Stimulated activated CD8-positive, alpha-beta memory T cell treated with anti-CD3 and anti-CD28 coated beads, Interleukin-4, amount 100 ng/mL, for 1 hour (primary cell): ENCODE measurements at regions not wholly inside any gene's neighbourhood (a gene's known extent, or its start where the extent isn't known, plus 50 kb on each side); places are given as distances from the start of the nearest gene placed in this dataset.
"Not testable (repeated sequence)": the region's sequence is repeated elsewhere in the genome, so short reads cannot be mapped to it uniquely, and the experiment has no call there.

ENCODE experiments used
- DNase-seq, 2 donors: peaks; one replicate each; pipeline ENCODE4 v3.0.0-alpha.2; 2020; ENCODE audit warnings: low read depth in 2 of 2, low spot score in 1 of 2

DNA sequence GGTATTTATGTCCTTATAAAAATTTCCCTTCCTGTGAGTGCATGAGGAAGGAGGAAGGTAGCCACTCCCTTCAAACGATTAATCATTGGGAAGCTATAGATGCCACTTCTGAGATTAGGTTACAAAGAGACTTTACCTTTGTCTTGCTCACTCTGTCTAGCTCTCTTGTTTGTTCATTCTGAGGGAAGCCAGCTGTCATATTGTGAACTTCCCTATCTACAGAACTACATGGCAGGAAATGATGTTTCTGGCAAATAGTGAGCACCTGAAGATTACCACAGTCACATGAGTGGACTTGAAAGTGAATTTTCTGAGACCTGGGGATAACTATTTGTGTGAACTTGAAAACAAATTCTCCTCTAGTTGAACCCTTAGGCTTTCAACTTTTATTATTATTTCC lies 776.8 kb downstream of the CCDC85A start:
- no peak for DNase-seq

GRCh38 chr2:56962673-56963072 lies 778.9 kb downstream of the CCDC85A start:
- DNase-seq: no peak

GRCh38 chr2:56969513-56969912 lies 785.7 kb downstream of the CCDC85A start:
- no peak for DNase-seq

DNA sequence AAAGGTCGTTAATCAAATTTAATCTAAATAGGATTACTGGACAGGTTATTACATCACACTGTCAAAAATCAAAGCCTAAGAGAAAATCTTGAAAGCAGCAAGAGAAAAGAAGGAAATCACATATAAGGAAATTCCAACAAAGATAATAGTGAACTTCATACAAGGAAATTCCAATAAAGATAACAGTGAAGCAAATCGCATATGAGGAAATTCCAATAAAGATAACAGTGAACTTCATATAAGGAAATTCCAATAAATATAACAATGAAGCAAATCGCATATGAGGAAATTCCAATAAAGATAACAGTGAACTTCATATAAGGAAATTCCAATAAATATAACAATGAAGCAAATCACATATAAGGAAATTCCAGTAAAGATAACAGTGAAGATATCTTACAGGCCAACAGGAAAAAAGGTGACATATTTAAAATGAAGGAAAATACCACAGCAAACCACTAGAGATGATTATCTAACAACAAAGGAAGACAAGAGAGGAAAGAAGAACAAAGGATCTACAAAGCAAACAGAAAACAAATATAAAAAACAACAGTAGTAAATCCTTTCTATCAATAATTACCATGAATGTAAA lies 787.7 kb downstream of the CCDC85A start:
- no peak for DNase-seq

DNA sequence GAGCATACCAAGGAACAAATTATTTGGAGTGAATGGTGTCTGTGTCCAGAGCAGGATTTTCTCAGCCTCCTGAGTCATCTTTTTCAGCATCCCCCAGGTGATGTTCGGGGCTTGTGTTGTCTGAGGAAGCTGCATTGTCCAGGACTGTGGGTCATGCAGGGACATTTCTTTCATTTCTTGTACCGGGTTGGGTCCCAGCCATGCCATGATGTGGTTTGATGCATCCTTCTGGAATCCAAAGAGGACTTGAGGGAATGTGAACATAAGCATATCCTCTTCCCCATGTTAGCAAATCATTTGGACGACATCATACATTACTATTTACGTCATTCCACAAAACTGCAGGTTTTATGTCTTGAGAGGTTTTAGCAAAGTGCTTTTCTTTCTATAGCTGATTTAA lies 797.8 kb downstream of the CCDC85A start:
- no peak for DNase-seq

- DNase-seq: no peak
Observed at GRCh38 chr2:56985609-56986008, 801.8 kb downstream of the CCDC85A start.

DNA sequence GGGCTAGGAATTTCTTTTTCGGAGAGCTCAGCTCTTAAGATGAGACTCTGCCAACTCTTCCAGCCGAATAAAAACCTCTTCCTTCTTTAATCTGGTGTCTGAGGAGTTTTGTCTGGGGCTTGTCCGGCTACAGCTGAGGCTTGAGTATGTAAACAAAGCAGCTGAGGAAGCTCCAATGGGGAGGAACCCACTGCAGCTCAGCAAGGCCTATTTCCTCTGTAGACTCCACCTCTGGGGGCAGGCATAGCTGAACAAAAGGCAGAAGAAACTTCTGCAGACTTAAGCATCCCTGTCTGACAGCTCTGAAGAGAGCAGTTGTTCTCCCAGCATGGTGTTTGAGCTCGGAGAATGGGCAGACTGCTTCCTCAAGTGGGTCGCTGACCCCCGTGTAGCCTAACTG lies 838.7 kb downstream of the CCDC85A start:
- no peak for DNase-seq

DNA sequence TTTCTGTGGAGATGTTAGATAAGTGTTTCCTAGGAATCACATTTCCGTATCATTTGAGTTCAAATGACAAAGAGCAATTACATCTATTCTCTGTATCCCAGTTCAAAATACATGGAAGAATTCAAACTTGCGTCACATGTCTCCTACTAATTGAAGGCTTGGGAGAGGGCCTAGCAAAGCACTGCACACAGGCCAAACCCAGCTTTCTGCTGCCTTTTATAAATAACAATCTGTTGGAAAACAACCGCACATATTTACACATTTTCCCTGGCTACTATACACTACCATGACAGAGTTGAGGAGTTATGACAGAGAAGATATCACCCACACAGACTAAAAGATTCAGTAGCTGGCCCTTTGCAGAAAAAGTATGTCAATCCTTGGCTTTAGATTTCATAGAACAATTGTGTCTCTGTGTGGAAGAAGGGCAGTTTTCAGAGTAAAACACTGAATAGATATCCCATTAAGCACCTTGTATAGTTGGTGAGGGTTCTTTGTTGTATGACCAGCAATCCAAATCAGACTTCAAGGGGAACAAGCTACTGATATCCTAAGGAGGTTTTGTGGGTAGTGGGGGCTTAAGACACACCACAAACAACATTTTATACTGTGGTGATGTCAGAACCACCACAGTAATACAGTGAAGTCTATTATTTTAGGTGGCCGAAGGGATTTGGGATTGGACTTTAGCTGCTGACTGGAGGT lies 861.3 kb downstream of the CCDC85A start:
- no peak for DNase-seq

DNA sequence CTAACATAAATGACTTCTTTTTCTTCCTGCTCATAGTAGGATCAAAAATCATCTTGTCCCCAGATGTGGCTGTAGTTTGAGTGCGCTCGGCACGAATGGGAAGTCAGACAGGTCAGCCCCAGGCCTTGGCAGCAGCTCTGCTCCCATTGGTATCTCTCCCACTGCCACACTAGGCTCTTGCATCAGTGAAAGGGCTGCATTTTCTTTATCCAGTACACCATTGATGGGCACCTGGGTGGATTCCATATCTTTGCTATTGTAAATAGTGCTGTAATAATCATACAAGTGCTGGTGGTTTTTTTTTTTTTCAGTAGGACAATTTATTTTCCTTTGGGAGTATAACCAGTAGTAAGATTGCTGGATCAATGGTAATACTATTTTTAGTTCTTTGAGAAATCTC lies 865.5 kb downstream of the CCDC85A start:
- DNase-seq: no peak

DNA sequence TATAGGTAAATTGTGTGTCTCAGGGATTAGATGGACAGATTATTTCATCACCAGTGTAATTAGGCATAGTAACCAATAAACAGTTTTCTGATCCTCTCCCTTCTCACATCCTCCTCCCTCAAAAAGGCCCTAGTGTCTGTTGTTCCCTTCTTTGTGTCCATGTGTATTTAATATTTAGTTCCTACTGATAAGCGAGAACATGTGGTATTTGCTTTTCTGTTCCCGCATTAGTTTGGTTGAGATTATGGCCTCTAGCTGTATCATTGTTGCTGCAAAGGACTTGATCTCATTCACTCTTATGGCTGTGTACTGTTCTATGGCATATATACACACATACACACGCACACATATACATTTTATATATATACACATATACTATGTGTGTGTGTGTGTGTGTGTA lies 866.2 kb downstream of the CCDC85A start:
- no peak for DNase-seq

DNA sequence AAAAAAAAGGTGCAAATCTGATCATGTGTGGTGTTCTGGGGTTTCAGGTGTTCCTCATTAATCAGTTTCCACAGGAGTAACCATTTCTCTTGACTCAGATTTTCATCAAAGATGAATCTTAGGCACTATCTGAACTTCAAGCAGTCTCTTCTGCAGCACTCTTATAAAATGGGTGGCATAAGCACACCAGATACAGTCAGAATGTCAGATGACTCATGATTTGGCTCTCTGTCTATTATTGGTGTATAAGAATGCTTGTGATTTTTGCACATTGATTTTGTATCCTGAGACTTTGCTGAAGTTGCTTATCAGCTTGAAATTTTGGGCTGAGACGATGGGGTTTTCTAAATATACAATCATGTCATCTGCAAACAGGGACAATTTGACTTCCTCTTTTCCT lies 882.5 kb downstream of the CCDC85A start:
- not testable (repeated sequence) for DNase-seq

DNA sequence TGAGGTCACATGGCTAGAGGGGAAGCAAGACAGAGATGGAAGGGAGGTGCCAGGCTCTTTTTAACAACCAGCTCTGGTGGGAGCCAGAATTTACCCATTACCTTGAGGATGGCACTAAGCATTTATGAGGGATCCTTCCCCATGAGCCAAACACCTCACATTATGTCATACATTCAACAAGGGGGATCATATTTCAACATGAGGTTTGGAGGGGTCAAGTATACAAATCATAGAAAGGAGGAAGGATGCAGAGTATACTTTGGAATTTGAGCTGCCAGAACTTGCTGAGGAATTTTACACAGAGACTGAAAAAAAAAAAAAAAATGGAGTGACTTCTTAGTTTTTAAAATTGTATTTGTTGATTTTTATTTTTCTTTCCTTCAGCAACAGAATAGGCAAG lies 891.4 kb downstream of the CCDC85A start:
- no peak for DNase-seq

DNA sequence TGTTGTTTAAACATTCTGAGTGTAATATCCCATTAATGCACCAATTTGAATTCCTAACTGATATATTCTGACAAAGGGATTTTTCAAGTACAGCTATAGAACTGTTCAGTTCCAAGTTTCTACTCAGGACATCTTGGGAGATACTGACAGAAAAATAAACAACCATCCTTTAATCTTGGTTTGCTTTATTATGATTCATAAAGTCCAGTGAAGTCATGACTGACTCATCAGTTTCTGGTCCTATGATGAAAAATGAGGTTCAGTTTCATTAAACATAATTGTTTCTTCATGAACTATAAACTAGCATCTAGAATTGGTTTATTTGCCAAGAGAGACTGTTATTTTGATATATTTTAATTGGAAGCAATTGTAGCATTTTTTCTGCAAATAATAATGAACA lies 896.2 kb downstream of the CCDC85A start:
- DNase-seq: no peak

DNA sequence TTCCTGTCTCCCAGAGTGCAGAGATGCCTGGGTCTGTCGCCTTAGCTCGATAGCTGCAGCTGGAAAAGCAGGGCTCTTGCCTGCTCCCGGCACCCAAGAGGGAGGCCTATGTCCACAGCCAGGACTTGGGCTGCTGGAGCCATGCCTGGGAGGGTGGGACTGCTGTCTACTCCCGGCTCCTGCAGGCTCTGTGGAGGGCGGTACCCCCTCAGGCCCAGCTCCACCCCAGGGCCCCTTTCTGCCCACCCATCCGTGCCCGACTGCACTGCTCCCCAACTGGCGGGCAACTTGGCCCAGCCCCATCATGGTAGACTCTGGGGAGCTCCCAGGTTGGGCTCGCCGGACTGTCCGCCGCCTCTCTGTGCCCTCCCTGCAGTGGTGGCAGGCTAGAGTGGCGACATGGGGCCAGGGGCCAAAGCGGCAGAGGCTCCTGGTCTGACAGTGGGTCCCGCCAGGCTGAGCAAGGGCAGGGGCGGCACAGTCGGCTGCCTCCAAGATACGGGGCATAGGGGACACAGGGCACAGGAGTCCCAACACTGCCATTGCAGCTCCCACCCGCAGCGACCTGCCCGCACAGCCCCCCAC lies 901.0 kb downstream of the CCDC85A start:
- peak in 1 of 2 donors; percentile 0 for DNase-seq

DNA sequence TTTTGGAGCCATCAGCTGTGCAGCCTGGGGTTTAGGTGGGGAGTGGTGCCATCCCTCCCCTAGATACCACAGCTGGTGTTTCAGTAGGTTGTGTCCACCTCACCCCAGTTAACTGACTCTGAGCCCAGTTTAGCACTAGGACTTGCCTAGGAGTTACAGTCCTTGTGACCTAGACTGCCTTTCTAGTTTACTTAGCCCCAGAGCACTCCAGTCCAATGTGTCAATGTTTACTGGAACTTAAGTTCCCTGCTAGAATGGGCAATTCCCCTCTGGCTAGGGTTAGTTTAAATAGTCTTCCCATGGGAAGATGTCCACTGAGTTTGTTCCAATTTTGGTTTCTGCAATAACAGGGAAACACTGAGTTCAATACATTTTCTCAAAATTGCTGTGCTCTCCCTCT lies 909.2 kb downstream of the CCDC85A start:
- DNase-seq: no peak

GRCh38 chr2:57097855-57098254 lies 914.1 kb downstream of the CCDC85A start:
- no peak for DNase-seq

GRCh38 chr2:57100436-57100835 lies 916.6 kb downstream of the CCDC85A start:
- DNase-seq: no peak

- DNase-seq: no peak
Observed at GRCh38 chr2:57105694-57106093, 921.9 kb downstream of the CCDC85A start.

DNA sequence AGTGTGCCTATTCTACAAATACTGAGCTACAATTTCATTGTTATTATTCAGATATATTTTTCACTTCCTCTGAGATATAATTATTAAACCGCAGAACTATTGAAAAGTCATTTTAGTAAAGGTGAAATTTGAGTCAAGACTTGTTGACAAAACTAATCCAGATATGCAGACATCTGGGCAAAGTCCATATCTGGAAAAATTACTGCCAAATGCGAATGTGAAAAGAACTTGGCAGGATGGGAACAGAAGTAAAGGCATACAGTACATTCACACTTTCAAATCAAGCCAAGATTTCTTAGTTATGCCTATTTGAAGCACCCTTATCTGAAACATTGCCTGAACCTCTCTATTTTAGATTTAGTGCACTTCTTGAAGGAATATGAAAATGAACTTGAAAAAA lies 923.6 kb downstream of the CCDC85A start:
- no peak for DNase-seq

DNA sequence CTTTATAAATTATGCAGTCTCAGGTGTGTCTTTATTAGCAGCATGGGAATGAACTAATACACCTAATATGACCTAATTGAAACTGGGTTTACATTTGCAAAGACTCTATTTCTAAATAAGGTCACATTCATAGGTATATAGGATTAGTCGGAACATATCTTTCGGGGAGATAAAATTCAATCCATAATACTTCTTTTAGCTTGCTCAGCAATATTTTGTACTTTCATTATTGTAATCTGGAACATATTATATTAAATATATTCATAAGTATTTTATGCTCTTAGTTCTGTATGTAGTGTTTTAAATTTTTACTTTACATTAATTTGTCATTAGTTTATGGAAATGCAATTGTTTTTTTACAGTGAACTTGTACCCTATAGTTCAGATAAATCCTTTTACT lies 927.7 kb downstream of the CCDC85A start:
- DNase-seq: no peak

GRCh38 chr2:57119141-57119540 lies 927.5 kb upstream of the VRK2 start:
- DNase-seq: no peak

- no peak for DNase-seq
Observed at GRCh38 chr2:57126410-57126809, 920.2 kb upstream of the VRK2 start.

DNA sequence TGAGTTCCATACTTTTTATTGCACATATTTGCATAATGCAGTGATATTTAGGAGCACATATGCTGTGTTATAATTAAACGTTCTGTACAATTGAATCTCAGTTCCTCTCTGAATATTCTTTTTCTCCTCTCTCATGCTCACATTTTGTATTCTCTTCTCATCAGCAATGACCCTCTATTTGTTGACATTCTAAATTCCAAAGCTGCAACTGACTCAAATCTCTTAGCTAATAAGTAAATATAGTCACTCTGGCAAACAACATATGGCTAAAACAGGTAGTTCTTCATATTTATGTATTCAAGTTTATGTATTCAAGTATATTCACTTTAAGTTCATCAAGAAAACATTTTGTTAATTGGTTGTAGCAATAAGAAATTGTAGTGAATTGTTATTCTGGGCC lies 907.4 kb upstream of the VRK2 start:
- DNase-seq: no peak
